ENCODE measurements at regions not wholly inside any gene's neighbourhood (a gene's known extent, or its start where the extent isn't known, plus 50 kb on each side); places are given as distances from the start of the nearest gene placed in this dataset.

- DNase-seq: peak; percentile 17
These were observed 1272.7 kb downstream of the KCNT2 start for GRCh38 chr1:195335541-195335940.

- DNase-seq: no peak
These were observed 1276.1 kb downstream of the KCNT2 start for GRCh38 chr1:195332102-195332501.

- DNase-seq: no peak
These were observed 1279.6 kb downstream of the KCNT2 start for GRCh38 chr1:195328681-195329080.

- no peak for DNase-seq
These were observed 1280.1 kb downstream of the KCNT2 start for GRCh38 chr1:195328102-195328501.

- no peak for DNase-seq
These were observed 1280.9 kb downstream of the KCNT2 start for GRCh38 chr1:195327361-195327760.

- DNase-seq: no peak
These were observed 1281.9 kb downstream of the KCNT2 start for GRCh38 chr1:195326325-195326724.

- DNase-seq: no peak
These were observed 1283.1 kb downstream of the KCNT2 start for GRCh38 chr1:195325181-195325580.

DNA sequence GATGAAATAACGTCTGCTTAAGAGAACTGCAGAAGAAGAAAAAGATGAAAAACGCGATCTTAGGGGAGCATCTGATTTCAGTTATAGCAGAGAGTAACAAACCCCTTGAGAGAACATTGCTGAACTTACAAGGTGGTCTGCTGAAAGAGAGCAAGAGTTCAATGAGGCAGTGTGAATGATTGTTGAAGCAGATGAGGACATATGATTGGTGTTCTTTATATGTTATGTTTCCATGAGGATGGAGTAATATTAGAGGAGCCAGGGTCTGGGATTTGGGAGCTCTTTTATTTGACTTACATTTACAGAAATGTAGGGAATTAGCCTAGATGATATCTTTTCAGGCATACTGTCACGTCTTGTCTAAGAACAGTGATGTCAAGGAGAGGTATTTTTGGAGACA lies 1302.0 kb downstream of the KCNT2 start:
- no peak for DNase-seq

DNA sequence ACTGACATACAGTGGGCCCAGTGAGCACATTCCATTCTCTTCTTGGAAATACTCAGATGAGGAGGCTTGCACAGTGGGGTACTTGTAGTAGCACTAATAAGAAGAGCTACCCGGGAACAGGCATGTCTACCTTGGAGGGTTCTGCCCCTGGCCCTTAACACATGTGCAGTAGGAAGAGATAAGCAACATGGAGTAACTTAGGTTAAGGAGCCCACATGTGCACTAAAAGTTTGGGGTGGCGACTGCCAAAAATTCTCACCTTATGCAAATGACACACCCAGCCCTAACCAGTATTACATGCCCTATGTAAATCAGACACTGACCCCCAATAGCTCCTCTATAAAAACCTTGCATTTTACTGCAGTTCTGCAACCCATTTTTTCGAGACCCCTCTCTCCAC lies 1313.3 kb downstream of the KCNT2 start:
- no peak for DNase-seq

- no peak for DNase-seq
These were observed 1329.6 kb downstream of the KCNT2 start for GRCh38 chr1:195278644-195279043.

GRCh38 chr1:195275710-195276109 lies 1332.5 kb downstream of the KCNT2 start:
- no peak for DNase-seq

- DNase-seq: no peak
These were observed 1356.3 kb downstream of the KCNT2 start for GRCh38 chr1:195251900-195252299.

DNA sequence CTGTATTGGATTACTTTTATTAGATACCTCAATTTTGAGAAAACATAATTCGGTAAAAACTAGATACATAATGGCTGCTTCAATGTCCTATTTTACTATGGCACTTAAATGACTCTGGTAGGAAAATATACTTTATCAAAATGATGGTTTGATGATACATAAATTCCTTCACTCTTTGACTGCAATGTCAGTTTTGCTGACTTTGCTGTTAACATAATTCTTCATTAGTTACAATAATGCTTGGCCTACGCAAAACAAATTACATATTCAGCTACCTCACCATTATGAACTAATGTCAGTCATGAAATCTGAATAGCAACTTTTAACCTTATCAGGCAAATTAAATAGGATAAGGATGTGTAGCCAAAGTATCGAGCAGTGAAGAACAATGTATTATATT lies 1364.7 kb downstream of the KCNT2 start:
- DNase-seq: no peak

DNA sequence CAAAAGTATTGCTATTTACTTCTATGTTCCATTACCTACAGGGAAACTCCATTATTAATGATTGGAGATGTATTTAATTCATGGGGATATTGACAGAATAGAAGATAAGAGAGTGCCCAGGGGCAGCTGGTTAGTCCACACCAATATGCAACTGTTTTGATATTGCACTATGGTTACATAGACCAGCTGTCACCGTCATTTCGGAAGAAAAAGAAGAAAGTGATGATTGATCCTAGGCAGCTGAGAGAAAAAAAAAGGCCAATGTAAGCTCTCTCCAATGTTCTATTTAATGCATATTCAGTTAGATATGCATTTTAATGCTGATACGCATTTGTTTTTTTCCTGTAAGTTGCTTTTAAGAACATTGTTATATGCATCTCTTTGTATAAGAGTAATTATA lies 1367.2 kb downstream of the KCNT2 start:
- no peak for DNase-seq

GRCh38 chr1:195238313-195238712 lies 1369.9 kb downstream of the KCNT2 start:
- DNase-seq: no peak

DNA sequence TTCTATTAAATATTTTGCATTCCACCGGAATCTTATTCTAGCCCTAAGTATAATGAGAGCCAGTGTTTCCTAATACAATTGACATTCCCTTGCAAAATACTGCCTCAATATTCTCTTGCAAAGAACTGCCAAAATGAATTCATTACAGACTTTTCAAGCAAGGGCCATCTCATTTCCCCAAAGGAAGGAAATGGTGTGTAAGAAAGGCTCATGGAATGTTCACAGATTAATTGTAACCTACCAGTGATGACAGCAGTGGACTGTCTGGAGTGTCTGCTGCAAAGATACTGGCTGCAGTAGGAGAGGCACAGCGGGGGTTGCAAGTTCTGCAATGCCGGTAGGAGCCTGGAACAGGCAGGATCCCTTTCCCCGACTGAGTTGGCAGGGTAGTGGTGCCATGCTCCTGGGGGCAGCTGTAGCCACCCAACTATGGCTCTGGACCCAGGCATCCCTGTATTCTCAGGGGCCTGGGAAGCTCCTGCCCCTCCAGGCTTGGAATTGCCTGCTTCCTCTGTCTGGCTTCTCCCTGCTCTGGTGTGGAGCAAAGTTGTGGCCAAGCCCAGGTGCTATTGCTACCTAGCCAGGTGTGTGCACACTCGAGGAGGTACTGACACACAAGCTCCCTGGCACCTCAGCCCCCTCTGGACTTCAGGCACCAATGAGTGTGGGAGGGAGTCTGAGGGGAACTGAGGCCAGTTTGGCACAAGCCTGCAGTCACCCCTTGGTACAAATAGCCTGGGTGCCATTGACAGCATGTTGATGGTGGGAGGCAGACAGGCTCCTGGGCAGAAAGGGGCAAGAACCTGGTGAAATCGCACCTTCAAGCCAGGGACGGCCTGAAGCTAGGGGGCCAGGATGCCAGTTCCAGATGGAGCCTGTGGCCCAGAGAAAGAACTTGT lies 1371.0 kb downstream of the KCNT2 start:
- peak; percentile 26 for DNase-seq

- no peak for DNase-seq
These were observed 1389.6 kb downstream of the KCNT2 start for GRCh38 chr1:195218428-195219212.

GRCh38 chr1:195202241-195202640 lies 1406.0 kb downstream of the KCNT2 start:
- no peak for DNase-seq

GRCh38 chr1:195200772-195201171 lies 1407.5 kb downstream of the KCNT2 start:
- no peak for DNase-seq

DNA sequence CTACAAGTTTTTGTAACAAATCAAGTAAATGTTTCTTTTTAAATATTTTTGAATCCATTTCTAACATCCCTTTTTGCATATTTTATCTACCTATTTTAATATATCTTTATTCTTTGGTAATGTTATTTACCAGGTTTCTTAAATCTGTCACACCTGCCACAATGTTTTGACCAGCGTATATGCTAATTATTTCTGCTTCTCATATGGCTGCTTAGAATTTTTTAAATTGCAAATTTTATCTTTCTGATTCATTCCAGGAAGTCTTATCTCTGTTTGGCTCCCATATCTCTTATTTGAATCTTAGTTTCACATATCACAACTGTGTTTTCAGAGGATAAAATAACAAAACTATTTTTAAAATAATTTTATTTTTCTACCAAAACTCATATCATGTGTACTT lies 1411.1 kb downstream of the KCNT2 start:
- DNase-seq: no peak

GRCh38 chr1:195195423-195196057 lies 1412.7 kb downstream of the KCNT2 start:
- DNase-seq: no peak

DNA sequence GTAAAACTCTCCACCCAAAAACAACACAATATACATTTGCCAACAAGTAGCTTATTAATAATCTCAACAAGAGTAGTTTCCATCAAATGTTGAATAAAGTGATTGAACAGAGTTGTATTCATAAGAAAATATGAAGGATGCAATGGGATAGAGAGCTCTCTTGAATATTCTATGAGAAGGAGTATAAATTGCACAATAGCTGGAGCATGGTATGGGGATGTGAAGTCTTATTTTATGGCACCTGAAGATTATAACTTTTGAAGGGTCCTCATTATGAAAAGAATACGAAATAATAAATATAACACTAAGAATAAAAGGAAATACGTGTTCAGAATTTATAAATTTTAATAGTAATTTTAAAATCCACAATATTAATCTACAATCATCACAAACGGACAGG lies 1415.1 kb downstream of the KCNT2 start:
- no peak for DNase-seq

DNA sequence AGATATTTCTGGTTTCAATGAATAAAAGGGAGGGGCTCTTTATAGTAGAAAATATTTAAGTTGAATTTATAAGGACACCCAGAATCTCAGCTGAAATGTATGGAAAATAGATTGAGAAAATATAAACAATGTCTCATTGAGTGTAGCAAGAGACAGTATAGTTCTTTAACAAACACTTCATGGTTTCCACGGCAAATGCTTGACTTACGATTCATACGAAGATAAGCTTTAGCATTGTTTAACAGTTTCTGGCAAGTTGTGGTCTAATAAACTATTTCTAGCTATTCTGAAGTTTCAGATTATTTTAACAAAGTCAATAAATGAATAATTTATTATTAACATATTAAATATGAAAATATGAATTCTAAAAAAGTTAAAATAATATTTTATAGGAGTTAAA lies 1419.4 kb downstream of the KCNT2 start:
- DNase-seq: peak; percentile 17
